ENCODE measurements at regions not wholly inside any gene's neighbourhood (a gene's known extent, or its start where the extent isn't known, plus 50 kb on each side); places are given as distances from the start of the nearest gene placed in this dataset.
"Not testable (repeated sequence)": the region's sequence is repeated elsewhere in the genome, so short reads cannot be mapped to it uniquely, and the experiment has no call there.

GRCh38 chr2:37782721-37783371 is 111.4 kb upstream of the CDC42EP3 start:
- ATAC-seq: no peak

GRCh38 chr2:37783545-37783944 is 112.1 kb upstream of the CDC42EP3 start:
- ATAC-seq: no peak

GRCh38 chr2:37784071-37784758 is 112.8 kb upstream of the CDC42EP3 start:
- ATAC-seq: no peak

- ATAC-seq: no peak
Observed at GRCh38 chr2:37784759-37785149, 113.3 kb upstream of the CDC42EP3 start.

- no peak for ATAC-seq
Observed at GRCh38 chr2:37786191-37786698, 114.8 kb upstream of the CDC42EP3 start.

GRCh38 chr2:37786854-37787253 is 115.4 kb upstream of the CDC42EP3 start:
- no peak for ATAC-seq

GRCh38 chr2:37788602-37789209 is 117.3 kb upstream of the CDC42EP3 start:
- ATAC-seq: no peak

- ATAC-seq: no peak
Observed at GRCh38 chr2:37790019-37790418, 118.6 kb upstream of the CDC42EP3 start.

- ATAC-seq: no peak
Observed at GRCh38 chr2:37790462-37790861, 119.0 kb upstream of the CDC42EP3 start.

- ATAC-seq: no peak
Observed at GRCh38 chr2:37792366-37792765, 120.9 kb upstream of the CDC42EP3 start.

- no peak for ATAC-seq
Observed at GRCh38 chr2:37793004-37793403, 121.6 kb upstream of the CDC42EP3 start.

GRCh38 chr2:37794717-37795116 is 123.3 kb upstream of the CDC42EP3 start:
- ATAC-seq: no peak

- ATAC-seq: no peak
Observed at GRCh38 chr2:37795456-37795855, 124.0 kb upstream of the CDC42EP3 start.

GRCh38 chr2:37795938-37796337 is 124.5 kb upstream of the CDC42EP3 start:
- ATAC-seq: no peak

GRCh38 chr2:37796481-37796880 is 125.0 kb upstream of the CDC42EP3 start:
- no peak for ATAC-seq

GRCh38 chr2:37797081-37797480 is 125.6 kb upstream of the CDC42EP3 start:
- no peak for ATAC-seq

GRCh38 chr2:37798315-37799005 is 126.6 kb upstream of the RMDN2 start:
- ATAC-seq: no peak

- no peak for ATAC-seq
Observed at GRCh38 chr2:37800176-37800858, 124.8 kb upstream of the RMDN2 start.

GRCh38 chr2:37802211-37802752 is 122.8 kb upstream of the RMDN2 start:
- no peak for ATAC-seq

GRCh38 chr2:37802899-37803379 is 122.1 kb upstream of the RMDN2 start:
- no peak for ATAC-seq

- ATAC-seq: not testable (repeated sequence)
Observed at GRCh38 chr2:37806004-37806403, 119.1 kb upstream of the RMDN2 start.

GRCh38 chr2:37809525-37809924 is 115.6 kb upstream of the RMDN2 start:
- no peak for ATAC-seq

All from activated CD4-positive, CD25-positive, alpha-beta regulatory T cell treated with anti-CD3 and anti-CD28 coated beads, Interleukin-2, amount 50 U/mL, for 24 hours (primary cell).